ENCODE measurements at regions not wholly inside any gene's neighbourhood (a gene's known extent, or its start where the extent isn't known, plus 50 kb on each side); places are given as distances from the start of the nearest gene placed in this dataset.
"Not testable (repeated sequence)": the region's sequence is repeated elsewhere in the genome, so short reads cannot be mapped to it uniquely, and the experiment has no call there.

DNA sequence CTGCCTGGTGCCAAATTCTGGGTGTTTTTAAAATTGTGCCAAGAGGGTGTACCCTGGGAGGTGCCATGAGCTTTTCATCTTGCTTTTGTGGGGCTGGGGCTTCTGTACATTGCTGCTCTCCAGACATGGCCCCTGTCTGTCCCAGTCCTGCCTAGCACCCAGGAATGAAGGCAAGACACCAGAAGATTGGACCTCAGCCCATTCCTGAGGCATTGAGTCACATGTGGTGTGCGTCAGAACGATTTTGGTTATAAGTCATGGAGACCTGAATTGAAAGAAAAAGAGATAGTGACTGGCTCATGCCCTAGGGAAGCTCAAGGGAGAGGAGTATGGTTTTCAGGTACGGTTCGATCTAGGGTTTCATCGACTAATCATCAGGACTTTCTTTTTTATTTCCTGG is 493.2 kb downstream of the TYW1 start:
- Histone ChIP-seq H3K4me3 (ENCODE audit: low read length) (no peak overlapping the region), H3K36me3 (ENCODE audit: insufficient read depth, low read length) (no peaks in the 10 kb centered on the region), H3K27ac (ENCODE audit: low read depth, low read length) (no peak overlapping the region), H3K27me3 (ENCODE audit: insufficient read depth, low read length, poor library complexity, severe bottlenecking) (no peaks in the 10 kb centered on the region), H3K4me1 (ENCODE audit: insufficient read depth, low read length) (no peaks in the 10 kb centered on the region), H3K9me3 (ENCODE audit: low read length) (no peaks in the 10 kb centered on the region)
- Mint-ChIP-seq H3K4me3 (no peak overlapping the region), H3K27me3 (peaks cover 1 to 4% of the 10 kb centered on the region in 2 donors), H3K27ac (no peak overlapping the region), H3K9me3 (peaks cover 7 to 16% (median 14%) of the 10 kb centered on the region in 5 donors), H3K36me3 (peaks cover 0 to 7% (median 0%) of the 10 kb centered on the region in 3 donors), H3K4me1 (peaks cover 0 to 2% (median 1%) of the 10 kb centered on the region in 3 donors)
- ChIA-PET CTCF (no interaction called here), POLR2A (no interaction called here)
- DNase-seq: no peak

GRCh38 chr7:67493366-67493765 is 496.7 kb downstream of the TYW1 start:
- ChIA-PET POLR2A (no interaction called here), CTCF (no interaction called here)
- H3K36me3 ChIP-seq (ENCODE audit: insufficient read depth, low read length): no peaks in the 10 kb centered on the region
- no peaks in the 10 kb centered on the region for H3K9me3 ChIP-seq (ENCODE audit: low read length)
- Mint-ChIP-seq H3K27ac (no peak overlapping the region), H3K27me3 (peaks cover 0 to 6% of the 10 kb centered on the region in 2 donors), H3K9me3 (peaks cover 12 to 22% (median 21%) of the 10 kb centered on the region in 5 donors), H3K4me3 (no peak overlapping the region), H3K36me3 (peaks cover 0 to 7% (median 0%) of the 10 kb centered on the region in 3 donors), H3K4me1 (no peaks in the 10 kb centered on the region)
- no peaks in the 10 kb centered on the region for H3K4me1 ChIP-seq (ENCODE audit: insufficient read depth, low read length)
- no peak overlapping the region for H3K4me3 ChIP-seq (ENCODE audit: low read length)
- no peaks in the 10 kb centered on the region for H3K27me3 ChIP-seq (ENCODE audit: insufficient read depth, low read length, poor library complexity, severe bottlenecking)
- DNase-seq: no peak
- H3K27ac ChIP-seq (ENCODE audit: low read depth, low read length): no peak overlapping the region

DNA sequence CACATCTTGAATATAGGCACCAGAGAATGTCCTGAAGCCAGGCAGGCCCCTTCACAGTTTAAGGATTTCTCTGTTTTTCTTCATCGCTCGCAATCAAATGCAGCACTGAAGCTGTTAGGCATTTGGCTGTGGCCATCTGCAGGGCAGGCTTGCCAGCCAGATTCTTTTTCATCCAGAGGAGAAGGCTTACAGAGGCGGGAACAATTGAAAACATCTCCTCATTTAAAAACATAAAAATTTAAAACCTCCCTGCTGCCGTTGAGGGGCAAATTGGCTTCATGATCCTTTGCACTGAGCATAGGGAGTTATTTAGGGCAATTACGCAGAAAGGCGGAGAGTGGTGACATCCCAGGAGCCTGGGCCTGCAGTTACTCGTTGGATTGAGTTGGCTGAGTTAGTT is 500.0 kb downstream of the TYW1 start:
- H3K27ac ChIP-seq (ENCODE audit: low read depth, low read length): no peak overlapping the region
- POLR2A ChIA-PET: no interaction called here
- CTCF ChIA-PET: no interaction called here
- Mint-ChIP-seq H3K27ac (no peak overlapping the region), H3K4me3 (no peak overlapping the region), H3K36me3 (no peaks in the 10 kb centered on the region), H3K4me1 (no peaks in the 10 kb centered on the region), H3K9me3 (peaks cover 10 to 24% (median 19%) of the 10 kb centered on the region in 5 donors), H3K27me3 (peaks cover 0 to 6% of the 10 kb centered on the region in 2 donors)
- no peaks in the 10 kb centered on the region for H3K27me3 ChIP-seq (ENCODE audit: insufficient read depth, low read length, poor library complexity, severe bottlenecking)
- DNase-seq: no peak
- H3K36me3 ChIP-seq (ENCODE audit: insufficient read depth, low read length): no peaks in the 10 kb centered on the region
- no peaks in the 10 kb centered on the region for H3K4me1 ChIP-seq (ENCODE audit: insufficient read depth, low read length)
- no peak overlapping the region for H3K4me3 ChIP-seq (ENCODE audit: low read length)
- H3K9me3 ChIP-seq (ENCODE audit: low read length): no peaks in the 10 kb centered on the region

- CTCF ChIA-PET, H3K27me3 Mint-ChIP-seq: not testable (repeated sequence)
These were observed 501.3 kb downstream of the TYW1 start for GRCh38 chr7:67497914-67498313.

GRCh38 chr7:67502929-67503328 is 506.3 kb downstream of the TYW1 start:
- H3K36me3 Mint-ChIP-seq: no peaks in the 10 kb centered on the region

More at GRCh38 chr7:67497914-67498313, 501.3 kb downstream of the TYW1 start:
- H3K4me3 Mint-ChIP-seq; H3K27me3 ChIP-seq (ENCODE audit: insufficient read depth, low read length, poor library complexity, severe bottlenecking); H3K27ac ChIP-seq (ENCODE audit: low read depth, low read length); H3K4me1 Mint-ChIP-seq; H3K9me3 ChIP-seq (ENCODE audit: low read length); H3K27ac Mint-ChIP-seq; H3K4me1 ChIP-seq (ENCODE audit: insufficient read depth, low read length); H3K36me3 Mint-ChIP-seq; H3K36me3 ChIP-seq (ENCODE audit: insufficient read depth, low read length); POLR2A ChIA-PET; H3K4me3 ChIP-seq (ENCODE audit: low read length); DNase-seq: not testable (repeated sequence)
- peaks cover 4 to 24% (median 15%) of the 10 kb centered on the region in 5 donors for H3K9me3 Mint-ChIP-seq

DNA sequence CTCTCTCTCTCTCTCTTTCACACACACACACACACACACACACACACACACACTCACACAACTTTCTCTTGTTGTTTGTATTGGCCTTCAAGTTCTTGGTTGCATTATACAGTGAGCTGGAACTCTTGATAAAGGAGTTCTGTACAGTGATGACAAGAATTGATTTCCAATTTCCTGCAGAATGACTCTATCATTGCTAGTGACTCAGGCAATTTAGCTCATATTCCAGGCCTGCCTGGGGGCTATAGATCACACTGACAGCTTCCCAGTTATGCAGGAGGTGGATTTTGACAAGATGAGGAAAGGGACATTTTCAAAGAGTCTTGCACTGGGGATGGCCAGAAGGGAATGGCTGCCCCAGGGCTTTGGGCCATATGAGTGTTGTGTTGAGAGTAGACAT is 508.8 kb downstream of the TYW1 start:
- Mint-ChIP-seq H3K36me3 (no peaks in the 10 kb centered on the region), H3K27me3 (no peaks in the 10 kb centered on the region), H3K9me3 (peaks cover 0 to 9% (median 4%) of the 10 kb centered on the region in 5 donors), H3K4me3 (no peak overlapping the region), H3K4me1 (no peaks in the 10 kb centered on the region), H3K27ac (no peak overlapping the region)
- Histone ChIP-seq H3K27me3 (ENCODE audit: insufficient read depth, low read length, poor library complexity, severe bottlenecking) (no peaks in the 10 kb centered on the region), H3K36me3 (ENCODE audit: insufficient read depth, low read length) (no peaks in the 10 kb centered on the region), H3K4me3 (ENCODE audit: low read length) (no peak overlapping the region), H3K9me3 (ENCODE audit: low read length) (no peaks in the 10 kb centered on the region), H3K27ac (ENCODE audit: low read depth, low read length) (no peak overlapping the region), H3K4me1 (ENCODE audit: insufficient read depth, low read length) (no peaks in the 10 kb centered on the region)
- CTCF ChIA-PET: no interaction called here
- POLR2A ChIA-PET: no interaction called here
- DNase-seq: no peak

More at GRCh38 chr7:67502929-67503328, 506.3 kb downstream of the TYW1 start:
- Mint-ChIP-seq H3K9me3 (peaks cover 2 to 14% (median 9%) of the 10 kb centered on the region in 5 donors), H3K4me3 (no peak overlapping the region), H3K27me3 (no peaks in the 10 kb centered on the region), H3K27ac (peak overlapping the region in 1 of 8 donors; percentile 77), H3K4me1 (no peaks in the 10 kb centered on the region)
- DNase-seq: no peak
- POLR2A ChIA-PET: no interaction called here
- Histone ChIP-seq H3K9me3 (ENCODE audit: low read length) (no peaks in the 10 kb centered on the region), H3K27me3 (ENCODE audit: insufficient read depth, low read length, poor library complexity, severe bottlenecking) (no peaks in the 10 kb centered on the region), H3K27ac (ENCODE audit: low read depth, low read length) (no peak overlapping the region), H3K4me3 (ENCODE audit: low read length) (no peak overlapping the region), H3K36me3 (ENCODE audit: insufficient read depth, low read length) (no peaks in the 10 kb centered on the region), H3K4me1 (ENCODE audit: insufficient read depth, low read length) (no peaks in the 10 kb centered on the region)
- CTCF ChIA-PET: no interaction called here

- Mint-ChIP-seq H3K36me3 (no peaks in the 10 kb centered on the region), H3K4me3 (no peak overlapping the region), H3K27ac (no peak overlapping the region), H3K9me3 (peaks cover 0 to 8% (median 3%) of the 10 kb centered on the region in 5 donors), H3K27me3 (peaks cover 0 to 2% of the 10 kb centered on the region in 2 donors), H3K4me1 (no peaks in the 10 kb centered on the region)
- DNase-seq: no peak
- Histone ChIP-seq H3K9me3 (ENCODE audit: low read length) (no peaks in the 10 kb centered on the region), H3K4me3 (ENCODE audit: low read length) (no peak overlapping the region), H3K4me1 (ENCODE audit: insufficient read depth, low read length) (no peaks in the 10 kb centered on the region), H3K27me3 (ENCODE audit: insufficient read depth, low read length, poor library complexity, severe bottlenecking) (no peaks in the 10 kb centered on the region), H3K27ac (ENCODE audit: low read depth, low read length) (no peak overlapping the region), H3K36me3 (ENCODE audit: insufficient read depth, low read length) (no peaks in the 10 kb centered on the region)
- CTCF ChIA-PET: no interaction called here
- POLR2A ChIA-PET: no interaction called here
These were observed 515.8 kb downstream of the TYW1 start for GRCh38 chr7:67512481-67512880.

DNA sequence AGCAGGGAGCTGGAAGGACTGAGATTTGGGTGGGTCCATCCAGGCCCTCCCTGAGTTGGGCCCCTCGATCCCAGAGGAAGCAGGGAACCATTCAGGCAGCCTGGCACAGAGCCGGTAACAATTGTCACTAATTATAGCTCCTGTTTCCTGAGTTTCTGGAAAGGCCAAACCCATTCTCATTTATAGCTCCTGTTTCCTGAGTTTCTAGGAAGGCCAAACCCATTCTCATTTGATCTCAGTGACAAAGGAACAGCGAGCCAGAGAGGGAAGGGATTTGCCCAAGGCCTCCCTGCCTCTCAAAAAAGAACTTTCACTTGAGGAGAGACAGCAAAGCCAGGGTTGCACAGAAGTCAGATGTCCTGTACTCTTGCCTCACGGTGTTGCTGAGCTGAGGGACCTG is 521.9 kb downstream of the TYW1 start:
- Mint-ChIP-seq H3K36me3 (no peaks in the 10 kb centered on the region), H3K4me1 (no peaks in the 10 kb centered on the region), H3K4me3 (peak overlapping the region in 1 of 7 donors; percentile 23), H3K27ac (no peak overlapping the region), H3K9me3 (peaks cover 0 to 12% (median 3%) of the 10 kb centered on the region in 5 donors), H3K27me3 (peaks cover 4% of the 10 kb centered on the region in 2 donors)
- ChIA-PET CTCF (no interaction called here), POLR2A (no interaction called here)
- Histone ChIP-seq H3K9me3 (ENCODE audit: low read length) (no peaks in the 10 kb centered on the region), H3K4me1 (ENCODE audit: insufficient read depth, low read length) (no peaks in the 10 kb centered on the region), H3K36me3 (ENCODE audit: insufficient read depth, low read length) (no peaks in the 10 kb centered on the region), H3K27ac (ENCODE audit: low read depth, low read length) (no peak overlapping the region), H3K4me3 (ENCODE audit: low read length) (no peak overlapping the region), H3K27me3 (ENCODE audit: insufficient read depth, low read length, poor library complexity, severe bottlenecking) (no peaks in the 10 kb centered on the region)
- no peak for DNase-seq

DNA sequence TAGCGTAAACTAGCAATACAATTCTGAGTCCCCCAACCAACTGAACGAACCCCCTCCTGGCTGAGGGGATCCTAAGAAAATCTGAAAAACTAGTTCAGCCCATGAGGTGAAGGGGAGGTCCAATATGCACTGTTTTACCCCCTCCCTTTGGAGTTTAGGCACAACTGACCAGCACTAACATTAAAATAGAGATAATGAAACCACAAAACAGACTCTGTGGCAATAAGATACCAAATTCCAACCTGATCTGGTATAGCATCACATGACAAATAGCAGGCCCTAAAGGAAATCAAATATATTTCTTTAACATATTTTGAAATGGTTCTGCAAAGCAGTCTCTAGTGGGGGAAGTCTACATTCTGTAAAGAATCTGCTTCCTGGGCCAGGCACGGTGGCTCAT is 522.5 kb downstream of the TYW1 start:
- H3K4me3 ChIP-seq (ENCODE audit: low read length): no peak overlapping the region
- H3K27me3 ChIP-seq (ENCODE audit: insufficient read depth, low read length, poor library complexity, severe bottlenecking): no peaks in the 10 kb centered on the region
- Mint-ChIP-seq H3K9me3 (peaks cover 0 to 12% (median 3%) of the 10 kb centered on the region in 5 donors), H3K4me1 (no peaks in the 10 kb centered on the region), H3K27me3 (peaks cover 3 to 4% of the 10 kb centered on the region in 2 donors), H3K4me3 (no peak overlapping the region), H3K27ac (no peak overlapping the region), H3K36me3 (no peaks in the 10 kb centered on the region)
- no peaks in the 10 kb centered on the region for H3K4me1 ChIP-seq (ENCODE audit: insufficient read depth, low read length)
- DNase-seq: no peak
- POLR2A ChIA-PET: no interaction called here
- CTCF ChIA-PET: no interaction called here
- H3K27ac ChIP-seq (ENCODE audit: low read depth, low read length): no peak overlapping the region
- no peaks in the 10 kb centered on the region for H3K36me3 ChIP-seq (ENCODE audit: insufficient read depth, low read length)
- no peaks in the 10 kb centered on the region for H3K9me3 ChIP-seq (ENCODE audit: low read length)
